ENCODE measurements at regions not wholly inside any gene's neighbourhood (a gene's known extent, or its start where the extent isn't known, plus 50 kb on each side); places are given as distances from the start of the nearest gene placed in this dataset.

- no peak for DNase-seq (ENCODE audit: low read depth, low spot score)
- TF ChIP-seq CTCF (IDR thresholded peaks at IDR 0.05; ENCODE audit: low read depth, low read length), result no peak
- Histone ChIP-seq H3K27me3 (ENCODE audit: control insufficient read depth, insufficient read depth, low read length) (peaks cover 50% of the 10 kb centered on the region), H3K9me3 (ENCODE audit: control insufficient read depth, insufficient read depth, low read length) (peaks cover 6% of the 10 kb centered on the region; the same call in 1 of the 2 replicates), H3K27ac (ENCODE audit: low read depth, low read length) (no peak overlapping the region), H3K4me3 (ENCODE audit: low read depth, low read length) (no peak overlapping the region)
- CTCF ChIA-PET, result interaction anchor here (1.1 to 9.2 kb wide), 3 partner anchors 10 to 25 kb away, joined by 4 to 94 read pairs (median 4); no protein-coding TSS in a partner anchor
- POLR2A ChIA-PET, result no interaction called here
These were observed 103.3 kb upstream of the NFIB start for GRCh38 chr9:14417237-14417636.

- Histone ChIP-seq H3K9me3 (ENCODE audit: control insufficient read depth, insufficient read depth, low read length) (peaks cover 6% of the 10 kb centered on the region; the same call in 1 of the 2 replicates), H3K27ac (ENCODE audit: low read depth, low read length) (no peak overlapping the region), H3K4me3 (ENCODE audit: low read depth, low read length) (no peak overlapping the region), H3K27me3 (ENCODE audit: control insufficient read depth, insufficient read depth, low read length) (peaks cover 62% of the 10 kb centered on the region)
- TF ChIP-seq CTCF (IDR thresholded peaks at IDR 0.05; ENCODE audit: low read depth, low read length), result no peak
- ChIA-PET POLR2A (interaction anchor here (0.6 to 1.3 kb wide), 6 partner anchors 16 to 1276 kb away, joined by 3 to 10 read pairs (median 4); no protein-coding TSS in a partner anchor), CTCF (interaction anchor here (1.0 to 9.2 kb wide), 6 partner anchors 11 to 1064 kb away, joined by 3 to 94 read pairs (median 4); no protein-coding TSS in a partner anchor)
- peak; percentile 70 for DNase-seq (ENCODE audit: low read depth, low spot score)
These were observed 102.0 kb upstream of the NFIB start for GRCh38 chr9:14415947-14416346.

- no peak for TF ChIP-seq CTCF (IDR thresholded peaks at IDR 0.05; ENCODE audit: low read depth, low read length)
- no peak for DNase-seq (ENCODE audit: low read depth, low spot score)
- Histone ChIP-seq H3K9me3 (ENCODE audit: control insufficient read depth, insufficient read depth, low read length) (peaks cover 6% of the 10 kb centered on the region; the same call in 1 of the 2 replicates), H3K4me3 (ENCODE audit: low read depth, low read length) (no peak overlapping the region), H3K27me3 (ENCODE audit: control insufficient read depth, insufficient read depth, low read length) (peaks cover 61% of the 10 kb centered on the region), H3K27ac (ENCODE audit: low read depth, low read length) (no peak overlapping the region)
- ChIA-PET CTCF (interaction anchor here (1.0 to 9.2 kb wide), 4 partner anchors 14 to 248 kb away, joined by 3 to 94 read pairs (median 4); no protein-coding TSS in a partner anchor), POLR2A (no interaction called here)
These were observed 99.9 kb upstream of the NFIB start for GRCh38 chr9:14413812-14414211.

GRCh38 chr9:14412775-14413174 lies 98.8 kb upstream of the NFIB start:
- TF ChIP-seq CTCF (IDR thresholded peaks at IDR 0.05; ENCODE audit: low read depth, low read length), result no peak
- Histone ChIP-seq H3K27ac (ENCODE audit: low read depth, low read length) (no peak overlapping the region), H3K9me3 (ENCODE audit: control insufficient read depth, insufficient read depth, low read length) (peaks cover 6% of the 10 kb centered on the region; the same call in 1 of the 2 replicates), H3K4me3 (ENCODE audit: low read depth, low read length) (no peak overlapping the region), H3K27me3 (ENCODE audit: control insufficient read depth, insufficient read depth, low read length) (peaks cover 57% of the 10 kb centered on the region)
- ChIA-PET POLR2A (no interaction called here), CTCF (interaction anchor here (0.8 to 9.2 kb wide), 3 partner anchors 15 to 986 kb away, joined by 3 to 94 read pairs (median 5); no protein-coding TSS in a partner anchor)
- no peak for DNase-seq (ENCODE audit: low read depth, low spot score)

GRCh38 chr9:14406463-14406862 lies 92.5 kb upstream of the NFIB start:
- H3K4me3 ChIP-seq (ENCODE audit: low read depth, low read length), result no peak overlapping the region
- DNase-seq (ENCODE audit: low read depth, low spot score), result no peak
- ChIA-PET CTCF (no interaction called here), POLR2A (interaction anchor here (0.6 kb wide), 1 partner anchor 31 kb away, joined by 4 read pairs; no protein-coding TSS in a partner anchor)
- H3K27ac ChIP-seq (ENCODE audit: low read depth, low read length), result no peak overlapping the region
- TF ChIP-seq CTCF (IDR thresholded peaks at IDR 0.05; ENCODE audit: low read depth, low read length), result no peak
- H3K9me3 ChIP-seq (ENCODE audit: control insufficient read depth, insufficient read depth, low read length), result no peaks in the 10 kb centered on the region
- peaks cover 62% of the 10 kb centered on the region for H3K27me3 ChIP-seq (ENCODE audit: control insufficient read depth, insufficient read depth, low read length)
